Activated CD4-positive, alpha-beta T cell treated with anti-CD3 and anti-CD28 coated beads, Interleukin-2, amount 10 ng/mL, durations not matched to agents 7 days and 5 days (primary cell): ENCODE measurements at regions not wholly inside any gene's neighbourhood (a gene's known extent, or its start where the extent isn't known, plus 50 kb on each side); places are given as distances from the start of the nearest gene placed in this dataset.
"Not testable (repeated sequence)": the region's sequence is repeated elsewhere in the genome, so short reads cannot be mapped to it uniquely, and the experiment has no call there.

Experiments used
- CTCF ChIA-PET: fragments of 350-600 bp; sonication (Branson Sonifier 250); formaldehyde crosslinking; loops from one replicate; lab custom pipeline; 2021; ENCODE audit warnings: antibody characterized with exemption; lab: Charles Lee
- POLR2A ChIA-PET: fragments of 350-600 bp; sonication (Branson Sonifier 250); formaldehyde crosslinking; loops from one replicate; lab custom pipeline; 2021; ENCODE audit warnings: antibody characterized with exemption; lab: Charles Lee
- DNase-seq: peaks from one replicate; pipeline ENCODE4 v3.0.0-alpha.2; 2020
- H3K27ac Mint-ChIP-seq: one replicate; pipeline ENCODE4 v1.8.0; 2021; ENCODE audit warnings: mild to moderate bottlenecking, moderate library complexity, mixed read lengths
- H3K27me3 Mint-ChIP-seq: one replicate; pipeline ENCODE4 v1.8.0; 2021; ENCODE audit warnings: mixed read lengths
- H3K36me3 Mint-ChIP-seq: one replicate; pipeline ENCODE4 v1.8.0; 2021; ENCODE audit warnings: low read depth, mixed read lengths
- H3K4me1 Mint-ChIP-seq: one replicate; pipeline ENCODE4 v1.8.0; 2021; ENCODE audit warnings: mixed read lengths
- H3K4me3 Mint-ChIP-seq: one replicate; pipeline ENCODE4 v1.8.0; 2021; ENCODE audit warnings: mild to moderate bottlenecking, moderate library complexity, mixed read lengths
- H3K9me3 Mint-ChIP-seq: one replicate; pipeline ENCODE4 v1.8.0; 2021; ENCODE audit warnings: mixed read lengths

DNA sequence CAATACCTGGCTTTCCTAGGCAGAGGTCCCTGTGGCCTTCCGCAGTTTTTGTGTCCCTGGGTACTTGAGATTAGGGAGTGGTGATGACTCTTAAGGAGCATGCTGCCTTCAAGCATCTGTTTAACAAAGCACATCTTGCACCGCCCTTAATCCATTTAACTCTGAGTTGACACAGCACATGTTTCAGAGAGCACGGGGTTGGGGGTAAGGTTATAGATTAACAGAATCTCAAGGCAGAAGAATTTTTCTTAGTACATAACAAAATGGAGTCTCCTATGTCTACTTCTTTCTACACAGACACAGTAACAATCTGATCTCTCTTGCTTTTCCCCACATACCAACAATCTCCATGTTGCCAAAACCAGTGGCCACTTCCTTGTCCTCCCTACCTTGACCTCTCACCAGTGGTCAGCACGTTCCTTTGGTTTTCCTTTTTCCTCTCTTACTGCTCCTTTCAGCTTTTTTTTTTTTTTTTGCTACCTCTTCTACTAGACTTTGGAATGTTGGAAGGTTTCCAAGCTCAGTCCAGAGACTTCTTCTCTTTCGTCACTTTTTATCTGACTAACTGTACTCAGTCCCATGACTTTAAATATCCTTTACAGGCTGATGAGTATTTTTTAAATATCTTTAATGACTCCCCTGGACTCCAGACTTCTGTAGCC, 395.3 kb downstream of the ATP23 start:
- H3K9me3 Mint-ChIP-seq, POLR2A ChIA-PET, H3K4me1 Mint-ChIP-seq, H3K27ac Mint-ChIP-seq, H3K4me3 Mint-ChIP-seq, H3K27me3 Mint-ChIP-seq, H3K36me3 Mint-ChIP-seq, DNase-seq: not testable (repeated sequence)
- CTCF ChIA-PET = interaction anchor here (0.7 kb wide), 1 partner anchor 297 kb away, joined by 3 read pairs; no protein-coding TSS in a partner anchor

- CTCF ChIA-PET = interaction anchor here (0.7 kb wide), 1 partner anchor 296 kb away, joined by 3 read pairs; no protein-coding TSS in a partner anchor
- H3K27me3 Mint-ChIP-seq, H3K27ac Mint-ChIP-seq, POLR2A ChIA-PET, H3K36me3 Mint-ChIP-seq, H3K4me3 Mint-ChIP-seq, H3K4me1 Mint-ChIP-seq, DNase-seq, H3K9me3 Mint-ChIP-seq: not testable (repeated sequence)
These were observed 396.2 kb downstream of the ATP23 start for GRCh38 chr12:58337539-58337938.

GRCh38 chr12:58341791-58342190, 400.4 kb downstream of the ATP23 start:
- Mint-ChIP-seq H3K4me1 (no peaks in the 10 kb centered on the region), H3K27me3 (peaks cover 6% of the 10 kb centered on the region), H3K27ac (no peak overlapping the region), H3K36me3 (no peaks in the 10 kb centered on the region), H3K4me3 (no peak overlapping the region), H3K9me3 (no peaks in the 10 kb centered on the region)
- ChIA-PET CTCF (no interaction called here), POLR2A (no interaction called here)
- no peak for DNase-seq

- H3K27ac Mint-ChIP-seq = no peak overlapping the region
- ChIA-PET CTCF (no interaction called here), POLR2A (no interaction called here)
- H3K9me3 Mint-ChIP-seq = no peaks in the 10 kb centered on the region
- no peaks in the 10 kb centered on the region for H3K4me1 Mint-ChIP-seq
- no peak for DNase-seq
- H3K27me3 Mint-ChIP-seq = peaks cover 6% of the 10 kb centered on the region
- no peaks in the 10 kb centered on the region for H3K36me3 Mint-ChIP-seq
- H3K4me3 Mint-ChIP-seq = no peak overlapping the region
These were observed 401.4 kb downstream of the ATP23 start for GRCh38 chr12:58342736-58343135.

DNA sequence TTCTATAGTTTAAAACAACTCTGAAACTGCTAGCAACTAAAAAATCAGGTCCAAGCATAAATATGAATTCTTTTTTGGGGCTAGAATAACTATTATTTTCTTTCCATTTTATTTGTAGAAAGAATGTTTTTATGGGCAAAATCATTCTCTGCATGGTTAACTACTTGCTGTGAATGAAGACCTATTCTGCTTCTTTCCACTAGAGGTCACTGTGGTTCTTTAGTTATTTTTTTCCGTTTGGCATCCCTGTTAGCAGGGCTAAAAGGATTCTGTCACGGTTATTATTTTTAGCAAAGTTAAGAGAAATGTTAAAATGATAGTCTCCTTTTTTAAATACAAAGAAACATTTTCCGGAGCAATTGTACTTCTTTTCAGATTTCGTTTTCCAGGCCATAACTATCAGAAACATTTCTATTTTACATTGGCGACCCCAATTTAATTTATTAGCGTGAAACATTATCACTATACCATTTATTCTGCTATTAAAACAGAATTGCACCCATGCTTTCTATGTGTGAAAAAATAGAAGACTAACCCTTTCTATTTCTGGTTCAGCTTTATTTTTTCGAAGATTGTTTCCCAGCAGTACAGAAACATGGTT, 404.8 kb downstream of the ATP23 start:
- CTCF ChIA-PET = no interaction called here

GRCh38 chr12:58347188-58347587, 405.8 kb downstream of the ATP23 start:
- H3K27me3 Mint-ChIP-seq = peaks cover under 1% of the 10 kb centered on the region
- CTCF ChIA-PET = no interaction called here

More for the DNA sequence above, 404.8 kb downstream of the ATP23 start:
- no peak overlapping the region for H3K4me3 Mint-ChIP-seq
- H3K4me1 Mint-ChIP-seq = no peaks in the 10 kb centered on the region
- no peak overlapping the region for H3K27ac Mint-ChIP-seq
- no peaks in the 10 kb centered on the region for H3K9me3 Mint-ChIP-seq
- POLR2A ChIA-PET = no interaction called here
- H3K27me3 Mint-ChIP-seq = no peaks in the 10 kb centered on the region
- H3K36me3 Mint-ChIP-seq = no peaks in the 10 kb centered on the region
- no peak for DNase-seq

DNA sequence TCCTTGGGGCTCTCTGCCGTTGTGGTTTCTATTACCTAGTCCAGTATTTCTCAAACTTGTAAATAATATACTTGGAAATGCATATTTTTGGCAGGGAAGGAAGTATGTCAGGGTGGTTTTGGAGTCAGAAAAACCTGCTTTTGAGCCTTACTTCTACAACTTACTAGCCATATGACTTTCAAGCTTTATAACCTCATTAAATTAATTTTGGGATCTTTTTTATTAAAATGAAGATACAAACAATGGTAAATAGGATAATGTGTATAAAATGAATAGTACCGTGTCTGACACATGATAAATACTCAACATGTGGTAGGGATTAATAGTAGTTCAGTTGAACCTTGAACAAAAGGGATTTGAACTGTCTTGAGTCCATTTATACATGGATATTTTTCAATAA, 406.3 kb downstream of the ATP23 start:
- no peak for DNase-seq
- no peak overlapping the region for H3K4me3 Mint-ChIP-seq
- H3K27me3 Mint-ChIP-seq = peaks cover 3% of the 10 kb centered on the region
- CTCF ChIA-PET = no interaction called here
- POLR2A ChIA-PET = no interaction called here
- no peaks in the 10 kb centered on the region for H3K4me1 Mint-ChIP-seq
- H3K36me3 Mint-ChIP-seq = no peaks in the 10 kb centered on the region
- no peaks in the 10 kb centered on the region for H3K9me3 Mint-ChIP-seq
- no peak overlapping the region for H3K27ac Mint-ChIP-seq

More at GRCh38 chr12:58347188-58347587, 405.8 kb downstream of the ATP23 start:
- Mint-ChIP-seq H3K4me1 (no peaks in the 10 kb centered on the region), H3K9me3 (no peaks in the 10 kb centered on the region), H3K36me3 (no peaks in the 10 kb centered on the region), H3K27ac (no peak overlapping the region), H3K4me3 (no peak overlapping the region)
- POLR2A ChIA-PET = no interaction called here
- DNase-seq = no peak

DNA sequence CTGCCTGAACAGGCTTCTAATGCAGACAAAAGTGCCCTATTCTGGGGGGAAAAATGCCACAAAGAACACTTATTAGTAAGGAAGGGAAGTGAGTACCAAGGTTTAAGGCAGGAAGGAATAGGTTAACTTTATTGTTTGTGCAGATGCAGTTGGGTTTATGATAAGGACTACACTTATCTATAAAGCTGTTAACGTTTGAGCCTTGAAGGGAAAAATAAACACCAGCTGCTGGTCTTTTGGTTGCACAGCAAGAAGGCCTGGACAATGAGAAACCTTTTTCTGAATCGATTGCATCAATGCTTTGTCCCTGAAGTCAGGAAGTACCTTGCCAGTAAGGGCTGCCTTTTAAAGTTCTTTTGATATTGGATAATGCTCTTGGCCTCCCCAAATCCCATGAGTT, 407.8 kb downstream of the ATP23 start:
- Mint-ChIP-seq H3K36me3 (no peaks in the 10 kb centered on the region), H3K4me1 (no peaks in the 10 kb centered on the region), H3K9me3 (no peaks in the 10 kb centered on the region), H3K27me3 (peaks cover 7% of the 10 kb centered on the region), H3K4me3 (no peak overlapping the region), H3K27ac (no peak overlapping the region)
- CTCF ChIA-PET = no interaction called here
- DNase-seq = no peak
- POLR2A ChIA-PET = no interaction called here

- Mint-ChIP-seq H3K4me3 (no peak overlapping the region), H3K9me3 (no peaks in the 10 kb centered on the region), H3K27me3 (peaks cover 7% of the 10 kb centered on the region), H3K4me1 (no peaks in the 10 kb centered on the region), H3K36me3 (no peaks in the 10 kb centered on the region), H3K27ac (no peak overlapping the region)
- no peak for DNase-seq
- ChIA-PET POLR2A (no interaction called here), CTCF (no interaction called here)
These were observed 415.4 kb downstream of the ATP23 start for GRCh38 chr12:58356794-58357193.

- ChIA-PET POLR2A (no interaction called here), CTCF (no interaction called here)
- Mint-ChIP-seq H3K9me3 (no peaks in the 10 kb centered on the region), H3K36me3 (no peaks in the 10 kb centered on the region), H3K27ac (no peak overlapping the region), H3K27me3 (peaks cover 4% of the 10 kb centered on the region), H3K4me1 (no peaks in the 10 kb centered on the region), H3K4me3 (no peak overlapping the region)
- no peak for DNase-seq
These were observed 416.1 kb downstream of the ATP23 start for GRCh38 chr12:58357511-58357910.

DNA sequence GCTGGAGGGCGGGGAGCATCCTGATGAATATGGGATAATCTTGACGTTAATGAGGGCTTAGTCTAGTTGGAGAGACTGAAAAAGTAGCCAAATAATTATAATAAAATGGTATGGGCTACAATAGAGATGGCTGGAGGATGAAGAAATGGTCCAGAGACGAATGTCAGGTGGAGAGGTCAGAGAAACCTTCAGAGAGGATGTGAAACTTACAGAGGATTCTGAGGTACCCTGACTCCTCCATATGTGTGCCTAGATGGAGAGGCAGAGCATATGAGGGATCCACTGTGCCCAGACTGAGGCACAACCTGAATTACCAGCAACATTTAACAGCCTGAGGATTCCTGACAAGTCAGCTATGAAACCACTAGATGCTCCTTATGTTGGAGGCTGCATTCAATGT, 417.0 kb downstream of the ATP23 start:
- H3K9me3 Mint-ChIP-seq = no peaks in the 10 kb centered on the region
- POLR2A ChIA-PET = no interaction called here
- no peak overlapping the region for H3K27ac Mint-ChIP-seq
- no peak overlapping the region for H3K4me3 Mint-ChIP-seq
- CTCF ChIA-PET = interaction anchor here (0.6 to 0.7 kb wide), 2 partner anchors 15 to 1035 kb away, joined by 3 to 4 read pairs; no protein-coding TSS in a partner anchor
- H3K4me1 Mint-ChIP-seq = no peaks in the 10 kb centered on the region
- H3K27me3 Mint-ChIP-seq = peaks cover 2% of the 10 kb centered on the region
- H3K36me3 Mint-ChIP-seq = no peaks in the 10 kb centered on the region
- DNase-seq = no peak

DNA sequence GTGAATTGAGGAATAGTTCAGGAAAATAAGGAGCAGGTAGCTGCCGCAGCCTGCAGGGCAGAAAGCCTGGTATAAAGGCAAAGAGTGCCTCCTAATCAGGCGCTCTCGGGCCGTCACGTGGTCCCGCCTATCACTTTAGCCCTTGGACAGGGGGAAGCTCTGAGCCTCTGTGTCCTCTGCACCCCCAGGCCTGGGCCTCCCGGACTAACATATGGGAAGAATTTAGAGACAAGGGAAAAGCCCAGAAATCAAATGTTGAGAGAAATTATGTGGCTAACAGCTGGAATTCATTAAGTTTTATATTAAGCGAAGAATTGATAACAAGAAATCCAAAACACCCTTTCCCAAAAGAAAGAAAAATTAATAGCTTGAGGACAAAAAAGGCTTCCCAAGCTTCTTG, 417.7 kb downstream of the ATP23 start:
- H3K9me3 Mint-ChIP-seq = no peaks in the 10 kb centered on the region
- no peaks in the 10 kb centered on the region for H3K4me1 Mint-ChIP-seq
- no peaks in the 10 kb centered on the region for H3K36me3 Mint-ChIP-seq
- no peaks in the 10 kb centered on the region for H3K27me3 Mint-ChIP-seq
- POLR2A ChIA-PET = no interaction called here
- DNase-seq = no peak
- no peak overlapping the region for H3K27ac Mint-ChIP-seq
- CTCF ChIA-PET = interaction anchor here (0.6 to 0.7 kb wide), 2 partner anchors 16 to 1034 kb away, joined by 3 to 4 read pairs; no protein-coding TSS in a partner anchor
- H3K4me3 Mint-ChIP-seq = no peak overlapping the region

DNA sequence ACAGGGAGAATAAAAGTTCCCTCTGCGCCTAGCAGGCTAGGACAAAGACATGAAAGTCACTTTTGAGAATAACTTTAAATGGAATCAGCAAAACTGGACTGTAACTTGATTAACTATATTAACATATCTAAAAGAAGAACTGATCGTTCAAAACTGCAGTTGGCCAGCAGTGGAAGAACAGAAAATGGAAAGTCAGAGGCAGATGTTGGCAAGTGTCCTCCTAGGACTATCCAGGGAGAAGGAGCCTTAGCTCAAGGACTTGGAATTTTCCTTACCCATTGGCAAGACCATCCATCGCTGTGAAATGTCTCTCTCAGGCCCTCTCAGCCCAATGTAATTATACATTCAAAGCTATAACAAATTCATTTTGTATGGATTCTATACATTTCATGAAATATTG, 419.7 kb downstream of the ATP23 start:
- Mint-ChIP-seq H3K9me3 (no peaks in the 10 kb centered on the region), H3K27ac (no peak overlapping the region), H3K4me3 (no peak overlapping the region), H3K27me3 (no peaks in the 10 kb centered on the region), H3K36me3 (no peaks in the 10 kb centered on the region), H3K4me1 (no peaks in the 10 kb centered on the region)
- no peak for DNase-seq
- ChIA-PET CTCF (interaction anchor here (0.6 kb wide), 1 partner anchor 484 kb away, joined by 4 read pairs; no protein-coding TSS in a partner anchor), POLR2A (no interaction called here)
